ENCODE measurements at regions not wholly inside any gene's neighbourhood (a gene's known extent, or its start where the extent isn't known, plus 50 kb on each side); places are given as distances from the start of the nearest gene placed in this dataset.

- TF ChIP-seq POLR2AphosphoS5 (IDR thresholded peaks at IDR 0.05; ENCODE audit: low read depth) (no peak), CTCF (IDR thresholded peaks at IDR 0.05; ENCODE audit: insufficient read depth, low read length) (no peak), GABPA (IDR thresholded peaks at IDR 0.05; ENCODE audit: low read depth) (no peak), REST (IDR thresholded peaks at IDR 0.05; ENCODE audit: insufficient replicate concordance, low read depth) (no peak), SPI1 (IDR thresholded peaks at IDR 0.05; ENCODE audit: borderline replicate concordance, low read depth) (no peak)
- H3K4me3 ChIP-seq (replicated peaks; ENCODE audit: insufficient read depth, low read length) = no peak overlapping the region
- no peak overlapping the region for H3K27ac ChIP-seq (replicated peaks)
- H3K27me3 ChIP-seq (ENCODE audit: insufficient read depth, poor library complexity, severe bottlenecking) = no peaks in the 10 kb centered on the region
- DNase-seq (ENCODE audit: low read depth in 1 of 2, low spot score in 1 of 2) = no peak
Observed at GRCh38 chr7:155985518-155986250, 173.4 kb upstream of the SHH start.

- Histone ChIP-seq H3K27me3 (ENCODE audit: insufficient read depth, poor library complexity, severe bottlenecking) (no peaks in the 10 kb centered on the region), H3K4me3 (replicated peaks; ENCODE audit: insufficient read depth, low read length) (no peak overlapping the region), H3K27ac (replicated peaks) (no peak overlapping the region)
- no peak for DNase-seq (ENCODE audit: low read depth in 1 of 2, low spot score in 1 of 2)
- TF ChIP-seq GABPA (IDR thresholded peaks at IDR 0.05; ENCODE audit: low read depth) (no peak), CTCF (IDR thresholded peaks at IDR 0.05; ENCODE audit: insufficient read depth, low read length) (no peak), POLR2AphosphoS5 (IDR thresholded peaks at IDR 0.05; ENCODE audit: low read depth) (no peak), SPI1 (IDR thresholded peaks at IDR 0.05; ENCODE audit: borderline replicate concordance, low read depth) (no peak), REST (IDR thresholded peaks at IDR 0.05; ENCODE audit: insufficient replicate concordance, low read depth) (no peak)
Observed at GRCh38 chr7:155984609-155985405, 172.5 kb upstream of the SHH start.

- DNase-seq (ENCODE audit: low read depth in 1 of 2, low spot score in 1 of 2) = no peak
- H3K27me3 ChIP-seq (ENCODE audit: insufficient read depth, poor library complexity, severe bottlenecking) = no peaks in the 10 kb centered on the region
- no peak overlapping the region for H3K4me3 ChIP-seq (replicated peaks; ENCODE audit: insufficient read depth, low read length)
- TF ChIP-seq POLR2AphosphoS5 (IDR thresholded peaks at IDR 0.05; ENCODE audit: low read depth) (no peak), SPI1 (IDR thresholded peaks at IDR 0.05; ENCODE audit: borderline replicate concordance, low read depth) (no peak), CTCF (IDR thresholded peaks at IDR 0.05; ENCODE audit: insufficient read depth, low read length) (no peak), GABPA (IDR thresholded peaks at IDR 0.05; ENCODE audit: low read depth) (no peak)
- H3K27ac ChIP-seq (replicated peaks) = no peak overlapping the region
Observed at GRCh38 chr7:155984028-155984580, 171.8 kb upstream of the SHH start.
